HG03045 (cell line): ENCODE measurements at regions not wholly inside any gene's neighbourhood (a gene's known extent, or its start where the extent isn't known, plus 50 kb on each side); places are given as distances from the start of the nearest gene placed in this dataset.

Experiments used
- ATAC-seq: cut with Tn5 transposase; IDR thresholded peaks from one replicate; pipeline ENCODE4 v1.9.1; 2021; ENCODE audit warnings: mild to moderate bottlenecking, moderate library complexity; ENCODE audit not compliant: unreplicated experiment

- ATAC-seq, result no peak
Observed at GRCh38 chr4:126698224-126698623, 934.5 kb upstream of the INTU start.

GRCh38 chr4:126701756-126702155 lies 931.0 kb upstream of the INTU start:
- no peak for ATAC-seq

- ATAC-seq, result no peak
Observed at GRCh38 chr4:126702747-126703146, 930.0 kb upstream of the INTU start.

- no peak for ATAC-seq
Observed at GRCh38 chr4:126705266-126705665, 927.5 kb upstream of the INTU start.

- no peak for ATAC-seq
Observed at GRCh38 chr4:126708716-126709115, 924.0 kb upstream of the INTU start.

GRCh38 chr4:126710935-126711334 lies 921.8 kb upstream of the INTU start:
- ATAC-seq, result no peak

- ATAC-seq, result no peak
Observed at GRCh38 chr4:126715067-126715466, 917.7 kb upstream of the INTU start.

- ATAC-seq, result no peak
Observed at GRCh38 chr4:126715681-126716080, 917.1 kb upstream of the INTU start.

GRCh38 chr4:126718136-126718535 lies 914.6 kb upstream of the INTU start:
- no peak for ATAC-seq

GRCh38 chr4:126719852-126720251 lies 912.9 kb upstream of the INTU start:
- no peak for ATAC-seq

GRCh38 chr4:126725906-126726305 lies 906.9 kb upstream of the INTU start:
- ATAC-seq, result no peak

- no peak for ATAC-seq
Observed at GRCh38 chr4:126727461-126727860, 905.3 kb upstream of the INTU start.

GRCh38 chr4:126731062-126731461 lies 901.7 kb upstream of the INTU start:
- no peak for ATAC-seq

GRCh38 chr4:126733301-126733700 lies 899.5 kb upstream of the INTU start:
- ATAC-seq, result no peak

GRCh38 chr4:126734465-126734864 lies 898.3 kb upstream of the INTU start:
- ATAC-seq, result no peak

- ATAC-seq, result no peak
Observed at GRCh38 chr4:126735294-126736132, 897.2 kb upstream of the INTU start.

- no peak for ATAC-seq
Observed at GRCh38 chr4:126736133-126736518, 896.6 kb upstream of the INTU start.

GRCh38 chr4:126737899-126738526 lies 894.7 kb upstream of the INTU start:
- no peak for ATAC-seq

GRCh38 chr4:126738527-126738923 lies 894.2 kb upstream of the INTU start:
- ATAC-seq, result no peak

GRCh38 chr4:126738926-126739325 lies 893.8 kb upstream of the INTU start:
- no peak for ATAC-seq

GRCh38 chr4:126740687-126741086 lies 892.1 kb upstream of the INTU start:
- ATAC-seq, result no peak

- no peak for ATAC-seq
Observed at GRCh38 chr4:126742048-126742447, 890.7 kb upstream of the INTU start.

GRCh38 chr4:126742885-126743284 lies 889.9 kb upstream of the INTU start:
- ATAC-seq, result no peak
